ENCODE measurements at regions not wholly inside any gene's neighbourhood (a gene's known extent, or its start where the extent isn't known, plus 50 kb on each side); places are given as distances from the start of the nearest gene placed in this dataset.

DNA sequence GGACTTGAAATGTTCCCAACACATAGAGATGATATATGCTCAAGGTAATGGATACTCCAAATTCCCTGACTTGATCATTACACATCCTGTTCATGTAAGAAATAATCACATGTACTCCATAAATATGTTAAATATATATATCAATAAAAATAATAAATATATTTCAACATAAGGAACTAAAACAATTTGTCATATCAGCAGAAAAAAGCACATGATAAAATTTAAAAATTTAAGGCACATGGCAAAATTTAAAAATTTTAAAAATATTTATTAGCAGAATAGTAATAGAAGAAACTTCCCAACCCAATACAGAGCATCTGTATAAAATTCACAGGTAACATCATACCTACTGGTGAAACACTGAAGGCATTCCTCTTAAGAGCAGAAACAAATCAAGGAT is 109.6 kb upstream of the KYNU start:
- TF ChIP-seq POLR2A (IDR thresholded peaks at IDR 0.05) (no peak), CTCF (IDR thresholded peaks at IDR 0.05) (no peak)
